A673 (cell line): ENCODE measurements at regions not wholly inside any gene's neighbourhood (a gene's known extent, or its start where the extent isn't known, plus 50 kb on each side); places are given as distances from the start of the nearest gene placed in this dataset.

Experiments used
- BruUV-seq: library from RNA; stranded (reverse); fragments of 400-500 nt; replicated peaks from 2 replicates; lab custom pipeline; 2021; lab: Mats Ljungman, UMichigan
- CTCF ChIA-PET: fragments of 300-600 bp; sonication (Branson Sonifier 250); formaldehyde crosslinking; loops from one replicate; lab custom pipeline; 2022; ENCODE audit warnings: antibody characterized with exemption; lab: Charles Lee
- POLR2A ChIA-PET: fragments of 300-600 bp; sonication (Branson Sonifier 250); formaldehyde crosslinking; loops from one replicate; lab custom pipeline; 2022; ENCODE audit warnings: antibody characterized with exemption; ENCODE audit not compliant: low non-redundant PET; lab: Charles Lee
- DNase-seq: peaks from one replicate; pipeline ENCODE4 v3.0.0-alpha.2; 2015; ENCODE audit warnings: low spot score
- H3K27ac ChIP-seq: fragments of 200-600 bp; sonication (generic); 2 replicates; pipeline ENCODE4 v1.5.1; 2016; ENCODE audit warnings: mixed run types, low read depth, mild to moderate bottlenecking, mixed read lengths, antibody characterized with exemption, low read length; ENCODE audit not compliant: poor library complexity, severe bottlenecking
- H3K27me3 ChIP-seq: fragments of 200-600 bp; sonication (generic); replicated peaks from 2 replicates; pipeline ENCODE4 v1.6.1; 2017; ENCODE audit warnings: mixed run types, low read depth, mild to moderate bottlenecking, mixed read lengths, antibody characterized with exemption, low read length; ENCODE audit not compliant: insufficient read depth, poor library complexity
- H3K36me3 ChIP-seq: fragments of 200-600 bp; sonication (generic); 2 replicates; pipeline ENCODE4 v1.6.1; 2016; ENCODE audit warnings: mixed run types, mild to moderate bottlenecking, mixed read lengths, antibody characterized with exemption, low read length; ENCODE audit not compliant: insufficient read depth, poor library complexity, severe bottlenecking
- H3K4me1 ChIP-seq: fragments of 200-600 bp; sonication (generic); 2 replicates; pipeline ENCODE4 v1.6.1; 2017; ENCODE audit warnings: mixed run types, mild to moderate bottlenecking, mixed read lengths, antibody characterized with exemption, low read length; ENCODE audit not compliant: insufficient read depth, poor library complexity, severe bottlenecking
- H3K4me3 ChIP-seq: fragments of 200-600 bp; sonication (generic); 2 replicates; pipeline ENCODE4 v1.5.1; 2016; ENCODE audit warnings: low read depth, mixed run types, mild to moderate bottlenecking, mixed read lengths, low read length; ENCODE audit not compliant: poor library complexity, severe bottlenecking
- H3K9me3 ChIP-seq: fragments of 200-600 bp; sonication (generic); 2 replicates; pipeline ENCODE4 v1.6.1; 2016; ENCODE audit warnings: mixed run types, low read depth, mild to moderate bottlenecking, mixed read lengths, antibody characterized with exemption, low read length; ENCODE audit not compliant: poor library complexity, severe bottlenecking
- EZH2 ChIP-seq: fragments of 200-600 bp; sonication (generic); IDR thresholded peaks from 2 replicates; pipeline ENCODE4 v1.6.1; 2017; ENCODE audit warnings: borderline replicate concordance, low read depth, mild to moderate bottlenecking, mixed read lengths, antibody characterized with exemption, low read length; ENCODE audit not compliant: poor library complexity, severe bottlenecking
- intact Hi-C: fragments of 100-400 bp; cut with micrococcal nuclease; formaldehyde crosslinking; loops from one replicate; pipeline ENCODE4 v1.10.0; 2022; ENCODE audit not compliant: unreplicated experiment
- TF ChIP-seq, protein P1 (sequence below): fragments of 300-800, 200-600 bp; sonication (generic); conservative IDR thresholded peaks from 2 replicates; pipeline ENCODE4 v1.5.1; 2017; ENCODE audit warnings: low read depth, mild to moderate bottlenecking, antibody characterized with exemption, low read length, moderate library complexity, mixed read lengths

DNA sequence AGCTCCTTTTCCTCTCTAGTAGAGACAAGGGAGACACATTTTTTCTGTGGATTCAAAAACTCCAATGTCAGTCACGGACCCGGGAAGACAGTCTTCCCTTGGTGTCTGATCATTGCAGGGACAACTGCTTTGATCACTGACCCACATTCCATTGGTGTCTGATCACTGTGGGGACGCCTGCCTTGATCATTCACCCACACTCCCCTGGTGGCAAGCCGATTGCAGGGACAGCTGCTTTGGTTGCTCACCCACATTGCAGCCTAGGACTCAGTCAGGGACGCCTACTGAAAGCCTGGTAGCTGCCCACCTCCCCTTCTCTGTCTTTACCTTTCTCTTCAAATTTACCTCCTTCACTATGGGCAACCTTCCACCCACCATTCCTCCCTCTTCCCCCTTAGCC is 206.6 kb upstream of the DUSP10 start:
- Histone ChIP-seq H3K4me3 (no peak overlapping the region), H3K9me3 (no peaks in the 10 kb centered on the region), H3K4me1 (no peaks in the 10 kb centered on the region), H3K27me3 (no peaks in the 10 kb centered on the region), H3K36me3 (no peaks in the 10 kb centered on the region), H3K27ac (no peak overlapping the region)
- ChIA-PET CTCF (no interaction called here), POLR2A (no interaction called here)
- DNase-seq = no peak
- intact Hi-C loops = no loop called here
- TF ChIP-seq, protein P1, sequence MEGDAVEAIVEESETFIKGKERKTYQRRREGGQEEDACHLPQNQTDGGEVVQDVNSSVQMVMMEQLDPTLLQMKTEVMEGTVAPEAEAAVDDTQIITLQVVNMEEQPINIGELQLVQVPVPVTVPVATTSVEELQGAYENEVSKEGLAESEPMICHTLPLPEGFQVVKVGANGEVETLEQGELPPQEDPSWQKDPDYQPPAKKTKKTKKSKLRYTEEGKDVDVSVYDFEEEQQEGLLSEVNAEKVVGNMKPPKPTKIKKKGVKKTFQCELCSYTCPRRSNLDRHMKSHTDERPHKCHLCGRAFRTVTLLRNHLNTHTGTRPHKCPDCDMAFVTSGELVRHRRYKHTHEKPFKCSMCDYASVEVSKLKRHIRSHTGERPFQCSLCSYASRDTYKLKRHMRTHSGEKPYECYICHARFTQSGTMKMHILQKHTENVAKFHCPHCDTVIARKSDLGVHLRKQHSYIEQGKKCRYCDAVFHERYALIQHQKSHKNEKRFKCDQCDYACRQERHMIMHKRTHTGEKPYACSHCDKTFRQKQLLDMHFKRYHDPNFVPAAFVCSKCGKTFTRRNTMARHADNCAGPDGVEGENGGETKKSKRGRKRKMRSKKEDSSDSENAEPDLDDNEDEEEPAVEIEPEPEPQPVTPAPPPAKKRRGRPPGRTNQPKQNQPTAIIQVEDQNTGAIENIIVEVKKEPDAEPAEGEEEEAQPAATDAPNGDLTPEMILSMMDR = no peak
- TF ChIP-seq EZH2 = no peak
- no TSS peak for BruUV-seq

GRCh38 chr1:221947731-221948130 is 205.8 kb upstream of the DUSP10 start:
- ChIA-PET CTCF (no interaction called here), POLR2A (no interaction called here)
- intact Hi-C loops = no loop called here

GRCh38 chr1:221946768-221947167 is 204.9 kb upstream of the DUSP10 start:
- DNase-seq = no peak
- POLR2A ChIA-PET = no interaction called here
- H3K4me1 ChIP-seq = no peaks in the 10 kb centered on the region
- TF ChIP-seq, protein P1 = no peak
- no peak for TF ChIP-seq EZH2
- no peaks in the 10 kb centered on the region for H3K36me3 ChIP-seq
- H3K27me3 ChIP-seq = no peaks in the 10 kb centered on the region
- intact Hi-C loops = no loop called here
- no peaks in the 10 kb centered on the region for H3K9me3 ChIP-seq
- CTCF ChIA-PET = no interaction called here
- no peak overlapping the region for H3K4me3 ChIP-seq
- H3K27ac ChIP-seq = no peak overlapping the region
- BruUV-seq = no TSS peak

More at GRCh38 chr1:221947731-221948130, 205.8 kb upstream of the DUSP10 start:
- Histone ChIP-seq H3K27ac (no peak overlapping the region), H3K36me3 (no peaks in the 10 kb centered on the region), H3K4me3 (no peak overlapping the region), H3K4me1 (no peaks in the 10 kb centered on the region), H3K27me3 (no peaks in the 10 kb centered on the region), H3K9me3 (no peaks in the 10 kb centered on the region)
- no TSS peak for BruUV-seq
- no peak for TF ChIP-seq EZH2
- TF ChIP-seq, protein P1 = no peak
- DNase-seq = no peak
